C1 segment of cervical spinal cord (tissue), 14 donors: ENCODE measurements at regions not wholly inside any gene's neighbourhood (a gene's known extent, or its start where the extent isn't known, plus 50 kb on each side); places are given as distances from the start of the nearest gene placed in this dataset.
"Not testable (repeated sequence)": the region's sequence is repeated elsewhere in the genome, so short reads cannot be mapped to it uniquely, and the experiment has no call there.

Source experiments
- DNase-seq, 14 donors: peaks; one replicate each; lab custom pipeline; 2025; lab: John Stamatoyannopoulos, UW

- no peak for DNase-seq
These were observed 60.4 kb upstream of the PDHA2 start for GRCh38 chr4:95779447-95779846.

GRCh38 chr4:95778666-95779065, 61.2 kb upstream of the PDHA2 start:
- no peak for DNase-seq

- DNase-seq = not testable (repeated sequence)
These were observed 69.3 kb upstream of the PDHA2 start for GRCh38 chr4:95770605-95771004.

- no peak for DNase-seq
These were observed 74.9 kb upstream of the PDHA2 start for GRCh38 chr4:95764961-95765360.

- no peak for DNase-seq
These were observed 78.0 kb upstream of the PDHA2 start for GRCh38 chr4:95761871-95762270.

GRCh38 chr4:95761426-95761825, 78.5 kb upstream of the PDHA2 start:
- no peak for DNase-seq

GRCh38 chr4:95760646-95761045, 79.2 kb upstream of the PDHA2 start:
- DNase-seq = not testable (repeated sequence)

- no peak for DNase-seq
These were observed 81.9 kb upstream of the PDHA2 start for GRCh38 chr4:95758001-95758400.

GRCh38 chr4:95754667-95755066, 85.2 kb upstream of the PDHA2 start:
- DNase-seq = no peak

- no peak for DNase-seq
These were observed 90.7 kb upstream of the PDHA2 start for GRCh38 chr4:95749204-95749603.

GRCh38 chr4:95742872-95743271, 97.0 kb upstream of the PDHA2 start:
- DNase-seq = no peak

GRCh38 chr4:95742179-95742578, 97.7 kb upstream of the PDHA2 start:
- DNase-seq = no peak

- no peak for DNase-seq
These were observed 107.8 kb upstream of the PDHA2 start for GRCh38 chr4:95732061-95732460.

GRCh38 chr4:95729596-95729995, 110.3 kb upstream of the PDHA2 start:
- no peak for DNase-seq

GRCh38 chr4:95728145-95728544, 111.7 kb upstream of the PDHA2 start:
- DNase-seq = no peak

- no peak for DNase-seq
These were observed 124.1 kb upstream of the PDHA2 start for GRCh38 chr4:95715830-95716229.

GRCh38 chr4:95714571-95714970, 125.3 kb upstream of the PDHA2 start:
- no peak for DNase-seq

GRCh38 chr4:95705323-95705722, 134.6 kb upstream of the PDHA2 start:
- DNase-seq = no peak

- no peak for DNase-seq
These were observed 138.3 kb upstream of the PDHA2 start for GRCh38 chr4:95701500-95702170.

- DNase-seq = no peak
These were observed 145.5 kb upstream of the PDHA2 start for GRCh38 chr4:95694411-95694810.

GRCh38 chr4:95693594-95693993, 144.8 kb upstream of the UNC5C start:
- DNase-seq = no peak

GRCh38 chr4:95676190-95676589, 127.4 kb upstream of the UNC5C start:
- no peak for DNase-seq

GRCh38 chr4:95675623-95676022, 126.8 kb upstream of the UNC5C start:
- DNase-seq = no peak

- DNase-seq = no peak
These were observed 125.8 kb upstream of the UNC5C start for GRCh38 chr4:95674521-95674981.
